Esophagus mucosa (tissue), 1 donor: ENCODE measurements at regions not wholly inside any gene's neighbourhood (a gene's known extent, or its start where the extent isn't known, plus 50 kb on each side); places are given as distances from the start of the nearest gene placed in this dataset.

Source experiments
- ATAC-seq: fragments of 200-7000 bp; cut with Tn5 transposase; one replicate; pipeline ENCODE4 v1.9.1; 2020
- donor health status: DM: yes; HTN: yes; CAD: no.

DNA sequence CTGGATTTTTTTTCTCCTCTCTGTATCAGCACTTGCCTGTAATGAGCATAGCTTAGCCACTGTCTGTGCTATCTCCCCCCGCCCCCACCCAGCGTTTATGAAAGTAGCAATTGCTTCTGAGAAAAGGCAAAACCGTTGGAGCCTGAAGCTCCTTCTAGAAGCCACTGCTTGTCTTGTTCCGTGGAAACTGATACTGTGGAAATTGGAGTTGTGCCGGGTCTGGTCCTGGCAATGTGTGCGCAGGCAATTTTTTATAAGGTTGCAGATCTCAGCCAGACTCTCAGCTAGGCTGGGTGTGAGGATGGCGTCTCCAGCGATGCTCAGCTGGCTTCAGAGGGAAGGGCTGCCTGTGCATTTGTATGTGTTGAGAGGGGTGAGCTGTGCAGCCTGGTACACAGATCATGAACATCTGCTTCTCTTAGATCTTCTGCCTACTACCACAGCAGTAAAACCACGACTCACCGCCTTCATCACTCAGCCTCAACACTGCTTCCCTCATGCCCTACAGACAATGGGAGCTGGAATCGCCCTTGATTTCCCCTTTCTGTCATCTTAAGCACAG, 72.4 kb upstream of the GTSF1L start:
- ATAC-seq, result no peak

- no peak for ATAC-seq
Measured at GRCh38 chr20:43798291-43799149, 71.7 kb upstream of the GTSF1L start.

DNA sequence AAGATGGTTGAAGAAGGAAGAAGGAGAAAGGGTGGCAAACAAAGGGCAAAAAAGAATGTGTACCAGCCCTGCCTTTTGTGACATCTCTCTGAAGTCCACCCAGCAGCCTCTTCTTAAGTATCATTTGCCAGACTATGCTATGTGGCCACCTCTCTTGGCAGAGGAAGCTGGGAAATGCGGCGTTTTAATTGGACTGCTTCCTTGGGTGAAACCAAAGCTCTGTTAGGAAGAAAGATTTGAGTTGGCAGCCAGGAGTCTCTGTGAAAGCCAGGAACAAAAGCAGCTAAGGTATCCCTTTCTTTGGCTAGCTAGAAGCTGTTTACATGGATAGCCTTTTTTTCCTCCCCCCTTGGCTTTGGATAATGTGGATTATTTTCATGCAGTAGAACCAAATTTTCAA, 67.5 kb upstream of the GTSF1L start:
- no peak for ATAC-seq

DNA sequence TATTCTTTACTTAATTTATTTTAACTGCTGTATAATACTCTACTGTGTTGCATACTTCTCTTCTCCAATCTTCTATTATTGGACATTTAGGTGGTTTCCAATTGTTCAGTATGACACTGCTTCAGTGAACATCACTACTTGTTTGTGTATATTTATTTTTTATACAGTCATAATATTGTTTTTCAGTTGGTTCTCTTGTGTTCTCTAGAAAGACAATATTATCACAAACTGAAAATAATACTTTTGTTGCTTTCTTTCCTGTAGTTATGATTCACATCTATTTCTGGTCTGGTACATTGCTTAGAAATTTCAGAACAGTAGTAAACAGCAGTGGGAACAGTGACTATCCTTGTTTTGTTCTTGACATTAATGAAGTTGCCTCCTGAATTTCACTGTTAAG, 62.8 kb upstream of the GTSF1L start:
- ATAC-seq, result no peak

- no peak for ATAC-seq
Measured at GRCh38 chr20:43787937-43788336, 61.1 kb upstream of the GTSF1L start.

DNA sequence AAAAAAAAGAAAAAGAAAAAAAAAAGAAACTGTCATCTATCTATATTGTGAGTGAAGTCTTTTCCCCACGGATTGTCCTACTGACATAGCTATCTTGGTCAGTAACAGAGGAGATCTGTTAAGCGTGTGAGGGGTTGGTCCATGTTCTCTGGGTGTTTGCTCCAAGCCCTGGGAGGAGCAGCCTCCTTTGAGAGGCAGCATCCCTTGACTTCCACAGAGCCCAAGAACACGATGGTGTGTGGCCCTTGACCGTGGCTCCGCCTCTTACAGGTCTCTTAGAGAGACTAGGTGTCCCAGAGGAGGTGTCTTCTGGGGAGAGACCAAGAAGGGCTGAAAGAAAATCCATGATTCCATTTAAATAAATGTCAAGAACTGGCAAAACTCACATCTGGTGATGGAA, 60.1 kb upstream of the GTSF1L start:
- no peak for ATAC-seq

GRCh38 chr20:43781215-43781614, 54.4 kb upstream of the GTSF1L start:
- ATAC-seq, result no peak

DNA sequence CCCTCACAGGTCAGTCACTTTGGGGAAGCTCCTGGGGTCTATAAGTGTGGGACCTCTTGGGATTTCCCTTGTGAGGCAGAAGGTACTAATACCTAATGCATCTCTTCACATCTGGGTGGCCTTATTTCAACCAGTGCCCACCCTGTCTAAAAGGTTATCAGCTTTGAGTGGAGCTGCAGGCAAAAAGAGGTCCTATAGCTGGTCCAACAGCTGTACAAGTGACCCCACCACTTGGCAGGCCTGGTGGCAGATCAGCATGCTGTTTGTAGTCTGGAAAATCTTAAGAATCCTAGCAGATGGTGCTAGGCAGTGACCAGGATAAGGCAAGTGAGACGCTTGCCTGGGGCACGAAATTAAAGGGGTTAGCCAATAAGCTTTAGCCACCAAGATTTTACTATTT, 51.6 kb upstream of the GTSF1L start:
- ATAC-seq, result no peak

DNA sequence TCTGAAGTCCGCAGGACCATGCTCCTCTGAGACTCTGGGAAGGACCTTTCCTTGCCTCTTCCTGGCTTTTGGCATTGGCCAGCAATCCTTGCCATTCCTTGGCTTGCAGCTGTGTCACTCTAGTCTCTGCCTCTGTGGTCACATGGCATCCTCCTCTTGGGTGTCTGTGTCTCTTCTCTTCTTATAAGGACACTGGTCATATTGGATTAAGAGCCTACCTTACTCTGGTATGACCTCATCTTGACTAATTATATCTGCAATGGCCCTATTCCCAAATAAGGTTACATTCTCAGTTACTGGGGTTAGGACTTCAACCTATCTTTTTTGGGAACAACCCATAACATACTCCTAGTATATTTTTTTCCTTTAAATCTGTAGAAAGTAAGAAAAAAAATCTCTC, 49.9 kb upstream of the GTSF1L start:
- no peak for ATAC-seq
